Skeletal muscle cell (primary cell): ENCODE measurements at regions not wholly inside any gene's neighbourhood (a gene's known extent, or its start where the extent isn't known, plus 50 kb on each side); places are given as distances from the start of the nearest gene placed in this dataset.
A peak's percentile ranks its signal among the peaks of the same experiment; 100 is the strongest.

Experiments
- DNase-seq: peaks from one replicate; pipeline ENCODE4 v3.0.0-alpha.2; 2010; ENCODE audit warnings: low read depth
- H3K4me3 ChIP-seq: 2 replicates; pipeline ENCODE4 v1.5.1; 2011; ENCODE audit warnings: low read depth, mild to moderate bottlenecking, control low read depth, low read length, moderate library complexity

- no peak for DNase-seq
- no peak overlapping the region for H3K4me3 ChIP-seq
Measured at GRCh38 chr4:37002625-37003024, 241.9 kb upstream of the NWD2 start.

GRCh38 chr4:37008199-37008598 lies 236.3 kb upstream of the NWD2 start:
- H3K4me3 ChIP-seq, result no peak overlapping the region
- peak; percentile 32 for DNase-seq

GRCh38 chr4:37014584-37014983 lies 230.0 kb upstream of the NWD2 start:
- H3K4me3 ChIP-seq, result no peak overlapping the region
- no peak for DNase-seq

GRCh38 chr4:37015391-37015790 lies 229.2 kb upstream of the NWD2 start:
- no peak overlapping the region for H3K4me3 ChIP-seq
- DNase-seq, result no peak

GRCh38 chr4:37023504-37023903 lies 221.0 kb upstream of the NWD2 start:
- no peak for DNase-seq
- H3K4me3 ChIP-seq, result no peak overlapping the region

DNA sequence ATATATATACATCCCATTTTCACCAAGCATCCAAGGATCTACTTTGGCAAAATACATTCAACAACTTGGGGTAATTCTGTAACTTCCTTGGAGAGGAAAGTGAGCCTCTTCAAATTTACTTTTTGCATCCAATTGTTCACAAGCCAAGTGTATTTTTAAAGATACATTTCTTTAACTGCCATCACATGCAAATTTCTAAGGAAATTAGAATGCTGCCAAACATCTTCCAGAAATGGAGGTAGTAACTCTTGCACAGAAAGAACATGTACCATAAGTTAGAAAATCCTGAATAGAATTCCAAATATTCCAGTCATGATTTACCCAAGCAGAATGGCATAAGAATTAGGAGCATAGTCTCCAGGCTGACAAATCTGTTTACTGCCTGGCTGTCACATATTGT lies 220.5 kb upstream of the NWD2 start:
- no peak for DNase-seq
- no peak overlapping the region for H3K4me3 ChIP-seq

DNA sequence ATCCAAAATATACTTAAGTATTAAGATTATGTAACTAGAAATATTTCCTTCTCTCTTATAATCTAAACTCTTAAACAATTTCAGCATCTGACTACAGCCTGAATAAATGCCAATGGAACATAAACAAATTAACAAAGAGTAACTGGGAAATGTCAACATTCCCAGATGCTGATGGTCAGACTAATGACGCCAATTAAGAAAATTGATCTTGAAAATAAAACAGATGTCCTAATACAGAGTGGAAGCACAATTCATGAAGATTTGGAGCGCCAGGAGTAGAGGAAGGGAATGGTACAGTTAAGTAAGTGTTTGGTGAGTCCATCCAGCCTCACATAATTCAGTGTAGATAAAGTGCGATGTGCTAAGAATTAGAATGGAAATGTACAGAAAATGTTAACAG lies 203.7 kb upstream of the NWD2 start:
- H3K4me3 ChIP-seq, result no peak overlapping the region
- DNase-seq, result no peak

DNA sequence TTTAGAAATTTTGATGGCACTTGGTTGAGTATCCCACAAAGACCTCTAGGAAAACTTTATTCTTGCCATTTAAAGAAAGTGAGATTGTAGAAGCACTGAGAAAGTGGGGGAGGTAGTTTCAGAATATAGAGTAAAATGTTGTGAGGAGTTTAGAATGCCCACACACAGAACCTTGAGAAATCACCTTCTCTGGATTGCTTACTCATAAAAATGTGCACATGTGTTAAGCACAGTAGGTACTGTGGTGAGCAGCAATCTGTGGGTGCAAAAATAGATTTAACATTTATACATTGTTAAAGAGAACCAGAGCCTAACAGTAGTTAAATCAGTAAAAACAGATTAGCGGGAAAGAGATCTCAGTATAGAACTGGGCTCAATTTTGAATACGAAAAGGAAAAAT lies 201.2 kb upstream of the NWD2 start:
- no peak overlapping the region for H3K4me3 ChIP-seq
- DNase-seq, result no peak

DNA sequence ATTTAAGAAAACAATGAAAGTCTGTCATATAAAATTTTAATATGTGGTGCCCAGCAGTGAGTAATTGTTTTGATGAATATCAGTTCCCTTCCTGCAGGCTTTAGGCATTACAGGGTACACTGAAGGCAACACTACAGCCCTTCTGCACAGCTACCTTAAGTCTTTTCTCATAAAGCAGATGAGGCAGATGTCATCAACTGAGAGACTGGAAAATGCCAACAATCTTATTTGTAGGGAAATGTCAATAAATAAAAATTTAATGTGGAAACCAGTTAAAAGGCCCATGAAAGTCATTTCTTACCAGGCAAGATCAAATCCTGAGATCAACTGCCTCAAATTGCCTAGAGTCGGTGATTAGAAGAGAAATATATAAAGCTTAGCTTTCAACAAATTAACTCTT lies 193.4 kb upstream of the NWD2 start:
- no peak for DNase-seq
- H3K4me3 ChIP-seq, result no peak overlapping the region

- no peak overlapping the region for H3K4me3 ChIP-seq
Measured at GRCh38 chr4:37051866-37052265, 192.7 kb upstream of the NWD2 start.

GRCh38 chr4:37054531-37055077 lies 189.9 kb upstream of the NWD2 start:
- no peak for DNase-seq
- no peak overlapping the region for H3K4me3 ChIP-seq

More at GRCh38 chr4:37051866-37052265, 192.7 kb upstream of the NWD2 start:
- DNase-seq, result no peak

DNA sequence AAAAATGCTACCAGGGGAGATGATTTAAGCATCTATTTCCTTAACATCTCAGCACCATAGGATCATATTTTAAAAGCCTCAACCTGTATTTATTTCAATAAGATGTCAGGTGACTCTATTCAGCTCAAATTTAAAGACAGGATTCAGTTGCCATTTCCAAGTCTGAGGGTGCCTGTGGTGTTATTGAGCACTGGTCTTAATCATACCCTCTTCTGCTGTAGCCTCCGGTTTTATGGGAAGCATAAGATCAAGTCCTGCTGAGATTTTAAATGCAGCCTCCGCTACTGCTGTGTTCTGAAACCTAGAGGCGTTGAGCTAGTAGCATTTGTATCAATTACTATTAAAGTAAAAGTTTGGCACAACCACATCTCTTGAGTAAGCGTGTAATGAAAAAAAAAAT lies 185.7 kb upstream of the NWD2 start:
- DNase-seq, result no peak
- no peak overlapping the region for H3K4me3 ChIP-seq

GRCh38 chr4:37066159-37066558 lies 178.4 kb upstream of the NWD2 start:
- DNase-seq, result no peak
- no peak overlapping the region for H3K4me3 ChIP-seq

DNA sequence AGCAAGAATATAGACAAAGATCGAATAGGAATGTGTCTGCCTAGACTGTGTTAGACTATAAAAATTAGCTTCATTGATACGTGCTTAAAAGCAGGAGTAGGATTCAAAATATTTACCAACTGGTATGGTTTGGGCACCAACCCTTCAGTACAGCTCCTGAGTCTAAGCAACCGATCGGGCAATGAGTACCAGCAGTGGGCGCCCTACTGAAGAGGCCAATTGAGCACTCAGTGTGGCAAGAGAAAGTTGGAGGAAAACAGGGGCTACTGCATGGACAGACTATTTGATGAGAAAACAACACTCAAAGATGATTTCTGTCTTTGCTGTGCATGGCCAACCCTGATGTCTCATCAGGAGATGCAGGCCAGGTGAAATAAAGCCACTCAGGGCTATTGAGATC lies 176.0 kb upstream of the NWD2 start:
- no peak for DNase-seq
- H3K4me3 ChIP-seq, result no peak overlapping the region

DNA sequence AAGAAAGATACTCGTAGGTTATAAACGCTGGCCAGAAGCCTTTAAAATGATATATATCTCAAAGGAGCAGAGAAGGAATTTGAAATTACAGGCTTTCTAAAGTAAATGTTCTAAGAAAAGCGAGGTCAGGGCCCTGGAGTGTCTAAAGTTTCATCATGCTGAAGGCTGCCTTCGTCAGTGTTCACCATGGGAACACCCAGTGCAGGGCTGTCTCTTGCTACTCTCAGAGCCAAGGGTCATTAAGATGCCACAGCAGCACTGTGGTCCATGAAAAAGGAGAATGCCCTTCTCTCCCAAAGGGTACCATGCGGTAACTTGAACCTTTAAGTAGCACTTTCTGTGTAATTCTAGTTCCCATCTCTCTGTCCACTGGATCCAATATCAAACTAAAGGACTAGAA lies 174.5 kb upstream of the NWD2 start:
- DNase-seq, result no peak
- H3K4me3 ChIP-seq, result no peak overlapping the region

GRCh38 chr4:37071576-37071975 lies 173.0 kb upstream of the NWD2 start:
- no peak for DNase-seq
- no peak overlapping the region for H3K4me3 ChIP-seq

GRCh38 chr4:37073226-37073840 lies 171.2 kb upstream of the NWD2 start:
- no peak overlapping the region for H3K4me3 ChIP-seq
- no peak for DNase-seq

DNA sequence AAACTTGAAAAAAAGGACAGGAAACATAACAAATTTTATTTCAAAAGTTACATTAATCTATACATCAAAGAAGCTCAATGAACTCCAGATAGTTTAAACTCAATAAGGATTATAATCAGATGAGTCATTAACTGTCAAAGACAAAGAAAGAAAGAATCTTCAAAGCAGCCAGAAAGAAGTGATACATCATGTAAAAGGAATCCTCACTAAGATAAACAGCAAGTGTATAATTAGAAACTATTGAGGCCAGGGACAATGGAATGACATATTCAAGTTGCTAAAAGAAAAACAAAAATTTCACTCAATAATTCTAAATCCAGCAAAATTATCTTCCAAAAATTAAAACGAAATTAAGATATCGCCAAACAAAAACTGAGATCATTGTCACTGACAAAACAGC lies 161.6 kb upstream of the NWD2 start:
- DNase-seq, result no peak
- no peak overlapping the region for H3K4me3 ChIP-seq

DNA sequence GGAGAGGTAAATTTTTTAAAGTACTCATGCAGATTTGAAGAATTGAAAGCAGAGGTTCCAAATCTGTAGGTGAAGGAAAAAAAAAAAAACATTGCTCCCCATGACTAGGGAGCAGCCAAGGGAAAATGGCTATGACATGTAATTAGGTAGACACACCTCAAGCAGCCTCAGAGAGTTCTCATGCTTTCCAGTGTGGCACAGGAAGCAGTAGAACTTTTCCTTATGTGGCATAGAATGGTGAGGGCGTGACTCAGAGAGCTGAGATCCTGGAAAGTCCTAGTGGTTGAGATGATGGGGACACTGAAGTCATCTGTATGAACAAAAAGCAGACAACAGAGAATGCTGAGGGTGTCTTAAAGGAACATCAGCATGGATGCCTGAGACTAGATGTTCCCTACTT lies 148.6 kb upstream of the NWD2 start:
- no peak overlapping the region for H3K4me3 ChIP-seq
- DNase-seq, result no peak

DNA sequence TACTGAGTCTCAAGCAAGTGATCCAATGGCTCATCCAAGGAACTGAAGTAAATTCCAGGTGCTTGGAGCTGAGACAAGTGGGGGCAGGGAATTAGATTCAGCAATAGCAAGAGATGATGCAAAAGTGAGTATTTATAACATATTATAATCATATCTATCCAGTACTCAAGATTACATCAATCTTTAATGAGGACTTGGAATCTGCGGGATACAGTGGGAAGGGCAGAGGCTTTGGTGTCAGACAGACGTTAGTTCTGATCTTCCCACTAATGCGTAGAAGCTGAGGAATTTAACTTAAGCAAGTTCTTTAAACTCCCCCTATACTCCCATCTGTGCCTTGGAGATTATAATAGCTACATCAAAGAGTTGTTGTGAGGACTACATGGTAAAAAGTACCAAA lies 143.4 kb upstream of the NWD2 start:
- no peak for DNase-seq
- H3K4me3 ChIP-seq, result no peak overlapping the region

DNA sequence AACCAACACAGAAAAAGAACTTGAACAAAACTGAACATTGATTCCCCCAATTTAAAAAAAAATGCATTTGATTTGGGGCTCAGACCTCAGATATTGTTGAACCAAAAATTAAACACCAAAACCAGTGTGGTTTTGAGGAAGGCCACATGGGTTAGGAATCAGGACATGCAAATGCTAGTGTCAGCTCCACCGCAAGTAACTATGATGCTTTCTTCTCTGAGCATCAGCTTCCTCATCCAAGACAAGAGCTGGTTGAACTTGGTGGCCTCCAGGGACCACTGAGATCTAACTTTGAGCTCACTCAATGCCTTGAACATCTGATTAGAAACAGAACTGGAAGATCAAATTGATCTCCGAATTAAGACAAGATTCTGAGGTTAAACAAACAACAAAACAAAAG lies 142.9 kb upstream of the NWD2 start:
- DNase-seq, result no peak
- H3K4me3 ChIP-seq, result no peak overlapping the region

- DNase-seq, result no peak
- H3K4me3 ChIP-seq, result no peak overlapping the region
Measured at GRCh38 chr4:37109756-37110155, 134.8 kb upstream of the NWD2 start.
